ENCODE measurements at regions not wholly inside any gene's neighbourhood (a gene's known extent, or its start where the extent isn't known, plus 50 kb on each side); places are given as distances from the start of the nearest gene placed in this dataset.

- no peak overlapping the region for H3K4me3 ChIP-seq (ENCODE audit: low read depth, low read length)
- TF ChIP-seq, protein P1, sequence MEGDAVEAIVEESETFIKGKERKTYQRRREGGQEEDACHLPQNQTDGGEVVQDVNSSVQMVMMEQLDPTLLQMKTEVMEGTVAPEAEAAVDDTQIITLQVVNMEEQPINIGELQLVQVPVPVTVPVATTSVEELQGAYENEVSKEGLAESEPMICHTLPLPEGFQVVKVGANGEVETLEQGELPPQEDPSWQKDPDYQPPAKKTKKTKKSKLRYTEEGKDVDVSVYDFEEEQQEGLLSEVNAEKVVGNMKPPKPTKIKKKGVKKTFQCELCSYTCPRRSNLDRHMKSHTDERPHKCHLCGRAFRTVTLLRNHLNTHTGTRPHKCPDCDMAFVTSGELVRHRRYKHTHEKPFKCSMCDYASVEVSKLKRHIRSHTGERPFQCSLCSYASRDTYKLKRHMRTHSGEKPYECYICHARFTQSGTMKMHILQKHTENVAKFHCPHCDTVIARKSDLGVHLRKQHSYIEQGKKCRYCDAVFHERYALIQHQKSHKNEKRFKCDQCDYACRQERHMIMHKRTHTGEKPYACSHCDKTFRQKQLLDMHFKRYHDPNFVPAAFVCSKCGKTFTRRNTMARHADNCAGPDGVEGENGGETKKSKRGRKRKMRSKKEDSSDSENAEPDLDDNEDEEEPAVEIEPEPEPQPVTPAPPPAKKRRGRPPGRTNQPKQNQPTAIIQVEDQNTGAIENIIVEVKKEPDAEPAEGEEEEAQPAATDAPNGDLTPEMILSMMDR (IDR thresholded peaks at IDR 0.05; ENCODE audit: insufficient read depth, low read length), result no peak
- DNase-seq (ENCODE audit: low read depth), result no peak
These were observed 102.3 kb upstream of the PPP1R3A start for GRCh38 chr7:114021135-114021534.

GRCh38 chr7:114008696-114009095, 89.9 kb upstream of the PPP1R3A start:
- TF ChIP-seq, protein P1 (IDR thresholded peaks at IDR 0.05; ENCODE audit: insufficient read depth, low read length), result no peak
- H3K4me3 ChIP-seq (ENCODE audit: low read depth, low read length), result no peak overlapping the region
- no peak for DNase-seq (ENCODE audit: low read depth)

- TF ChIP-seq, protein P1 (IDR thresholded peaks at IDR 0.05; ENCODE audit: insufficient read depth, low read length), result no peak
- H3K4me3 ChIP-seq (ENCODE audit: low read depth, low read length), result no peak overlapping the region
- no peak for DNase-seq (ENCODE audit: low read depth)
These were observed 88.6 kb upstream of the PPP1R3A start for GRCh38 chr7:114007386-114007785.

GRCh38 chr7:113998934-113999333, 80.1 kb upstream of the PPP1R3A start:
- H3K4me3 ChIP-seq (ENCODE audit: low read depth, low read length), result no peak overlapping the region
- TF ChIP-seq, protein P1 (IDR thresholded peaks at IDR 0.05; ENCODE audit: insufficient read depth, low read length), result no peak
- DNase-seq (ENCODE audit: low read depth), result no peak

- peak; percentile 0 for DNase-seq (ENCODE audit: low read depth)
- H3K4me3 ChIP-seq (ENCODE audit: low read depth, low read length), result no peak overlapping the region
- TF ChIP-seq, protein P1 (IDR thresholded peaks at IDR 0.05; ENCODE audit: insufficient read depth, low read length), result no peak
These were observed 77.6 kb upstream of the PPP1R3A start for GRCh38 chr7:113996405-113996804.

GRCh38 chr7:113986216-113986615, 67.4 kb upstream of the PPP1R3A start:
- no peak for DNase-seq (ENCODE audit: low read depth)
- TF ChIP-seq, protein P1 (IDR thresholded peaks at IDR 0.05; ENCODE audit: insufficient read depth, low read length), result no peak
- H3K4me3 ChIP-seq (ENCODE audit: low read depth, low read length), result no peak overlapping the region

DNA sequence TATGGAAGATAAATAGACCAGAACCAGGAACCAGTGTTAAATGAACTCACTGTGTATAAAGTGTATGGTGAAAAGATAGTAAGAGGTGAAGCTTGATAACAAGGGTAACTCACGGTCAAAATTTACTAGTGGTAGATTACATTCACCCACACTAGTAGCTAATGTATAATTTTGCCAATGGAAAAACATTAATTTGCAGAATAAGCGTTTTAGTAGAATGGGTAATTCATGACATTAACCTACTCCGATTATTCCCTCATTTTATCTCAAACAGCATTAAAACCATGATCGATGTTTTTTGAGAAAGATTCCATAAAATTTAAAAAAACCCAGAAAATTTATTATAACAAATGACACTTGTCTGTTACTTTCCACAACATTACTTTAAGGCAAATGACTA, 57.7 kb upstream of the PPP1R3A start:
- TF ChIP-seq, protein P1 (IDR thresholded peaks at IDR 0.05; ENCODE audit: insufficient read depth, low read length), result no peak
- DNase-seq (ENCODE audit: low read depth), result no peak
- H3K4me3 ChIP-seq (ENCODE audit: low read depth, low read length), result no peak overlapping the region
